ENCODE measurements at regions not wholly inside any gene's neighbourhood (a gene's known extent, or its start where the extent isn't known, plus 50 kb on each side); places are given as distances from the start of the nearest gene placed in this dataset.

DNA sequence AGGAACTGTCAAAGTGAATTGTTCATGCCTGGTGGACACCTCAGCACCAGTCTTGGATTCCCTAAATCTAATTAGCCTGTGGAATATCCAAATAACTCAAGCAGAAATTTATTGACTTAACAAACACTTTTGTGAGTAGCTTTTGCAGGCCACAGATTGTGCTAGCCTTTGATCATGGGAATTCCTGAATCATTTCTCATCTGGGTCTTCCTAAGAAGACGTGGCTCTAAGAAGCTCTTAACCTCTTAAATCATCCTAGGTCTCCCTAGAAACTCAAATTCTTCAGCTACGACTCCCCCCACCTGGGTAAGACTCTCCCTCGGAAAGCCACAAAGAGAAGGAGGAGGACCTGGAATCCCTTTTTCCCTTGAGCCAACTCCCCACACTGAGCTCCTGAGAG lies 53.8 kb upstream of the PSEN2 start:
- peak in 1 of 2 experiments; percentile 34 for DNase-seq

DNA sequence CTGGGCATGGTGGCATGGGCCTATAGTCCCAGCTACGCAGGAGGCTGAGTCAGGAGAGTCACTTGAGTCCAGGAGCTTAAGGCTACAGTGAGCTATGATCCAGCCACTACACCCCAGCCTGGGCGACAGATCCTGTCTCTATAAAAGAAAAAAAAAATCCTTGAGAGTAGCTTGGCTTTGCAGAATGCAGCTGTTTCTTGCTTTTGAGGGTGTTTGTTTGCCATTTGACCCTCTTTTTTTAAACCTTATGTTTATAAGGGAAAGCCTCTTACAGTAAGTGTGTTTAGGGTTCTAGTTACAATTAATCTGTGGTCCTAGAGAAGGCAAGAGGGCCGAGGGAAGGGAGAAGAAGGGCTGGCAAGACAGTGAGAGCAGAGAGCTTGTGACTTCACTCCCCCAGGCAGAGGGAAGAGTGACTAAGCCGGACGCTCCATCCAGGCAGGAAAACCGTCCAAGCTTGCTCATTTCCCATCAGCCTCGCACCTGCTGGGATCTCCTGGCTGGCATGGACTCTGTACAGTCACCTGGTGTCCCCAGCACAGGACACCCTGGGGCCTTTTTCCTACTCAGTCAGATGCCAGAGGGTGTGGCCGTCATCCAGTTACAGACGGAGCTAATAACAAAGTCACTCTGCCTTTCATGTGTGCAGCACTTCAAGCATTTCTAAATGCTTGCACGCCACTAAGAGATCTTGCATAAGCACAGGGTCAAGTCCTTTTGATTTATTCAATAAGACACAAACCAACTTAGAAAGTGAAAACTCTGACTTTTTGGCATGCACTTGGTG lies 55.5 kb upstream of the PSEN2 start:
- peak; percentile 69 to 80 for DNase-seq

DNA sequence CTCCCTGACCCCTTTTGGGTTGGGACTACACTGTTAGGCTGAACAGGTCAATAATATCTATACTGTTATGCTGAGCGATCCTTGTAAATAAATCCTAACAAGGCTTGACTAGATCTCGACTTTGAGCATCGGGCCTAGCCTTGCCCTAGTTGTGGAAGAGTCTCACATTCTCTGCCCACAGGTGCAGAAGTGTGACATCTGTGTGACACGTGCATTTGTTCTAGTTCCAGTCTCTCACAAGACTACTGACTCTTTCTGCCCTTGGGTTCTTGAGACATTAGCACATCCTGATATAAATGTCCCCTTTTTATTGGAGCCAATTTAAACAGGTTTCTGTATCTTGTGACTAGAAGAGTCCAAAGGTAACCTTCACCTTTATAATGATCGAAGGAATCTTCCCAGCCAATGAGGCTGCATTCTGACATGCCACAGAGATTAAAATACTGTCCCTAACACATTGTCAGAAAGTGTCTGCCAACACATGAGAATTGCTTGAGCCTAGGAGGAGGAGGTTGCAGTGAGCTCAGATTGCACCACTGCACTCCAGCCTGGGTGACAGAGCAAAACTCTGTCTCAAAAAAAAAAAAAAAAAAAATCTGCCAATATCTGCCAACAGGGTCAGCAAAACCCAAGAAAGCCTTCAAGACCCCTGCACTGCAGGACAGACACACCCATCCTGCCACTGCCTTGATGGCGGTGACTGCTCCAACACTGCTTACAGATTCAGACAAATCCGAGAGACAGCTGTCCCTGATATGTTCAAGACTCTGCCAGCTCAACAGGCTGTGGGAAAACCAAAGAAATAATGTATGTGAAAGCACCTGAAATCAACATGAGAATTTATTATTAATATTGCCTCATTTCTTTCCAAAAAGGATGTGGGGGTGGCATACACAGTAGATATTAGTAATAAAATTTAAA lies 56.5 kb upstream of the PSEN2 start:
- no peak for DNase-seq

DNA sequence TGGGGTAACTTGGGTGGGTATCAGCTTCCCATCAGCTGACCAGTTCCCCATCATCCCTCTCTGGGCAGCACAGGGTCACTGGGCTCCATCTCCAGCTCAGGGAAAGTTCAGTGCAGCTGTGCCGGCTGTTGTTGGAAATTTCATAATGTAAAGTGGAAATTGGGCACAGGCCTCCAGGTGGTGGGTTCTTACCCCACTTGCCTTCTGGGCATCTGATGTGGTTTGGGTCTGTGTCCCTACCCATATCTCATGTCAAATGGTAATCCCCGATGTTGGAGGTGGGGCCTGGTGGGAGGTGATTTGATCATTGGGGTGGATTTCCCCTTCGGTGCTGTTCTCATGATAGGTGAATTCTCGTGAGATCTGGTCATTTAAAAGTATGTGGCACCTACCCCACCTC lies 59.7 kb upstream of the PSEN2 start:
- DNase-seq: no peak

DNA sequence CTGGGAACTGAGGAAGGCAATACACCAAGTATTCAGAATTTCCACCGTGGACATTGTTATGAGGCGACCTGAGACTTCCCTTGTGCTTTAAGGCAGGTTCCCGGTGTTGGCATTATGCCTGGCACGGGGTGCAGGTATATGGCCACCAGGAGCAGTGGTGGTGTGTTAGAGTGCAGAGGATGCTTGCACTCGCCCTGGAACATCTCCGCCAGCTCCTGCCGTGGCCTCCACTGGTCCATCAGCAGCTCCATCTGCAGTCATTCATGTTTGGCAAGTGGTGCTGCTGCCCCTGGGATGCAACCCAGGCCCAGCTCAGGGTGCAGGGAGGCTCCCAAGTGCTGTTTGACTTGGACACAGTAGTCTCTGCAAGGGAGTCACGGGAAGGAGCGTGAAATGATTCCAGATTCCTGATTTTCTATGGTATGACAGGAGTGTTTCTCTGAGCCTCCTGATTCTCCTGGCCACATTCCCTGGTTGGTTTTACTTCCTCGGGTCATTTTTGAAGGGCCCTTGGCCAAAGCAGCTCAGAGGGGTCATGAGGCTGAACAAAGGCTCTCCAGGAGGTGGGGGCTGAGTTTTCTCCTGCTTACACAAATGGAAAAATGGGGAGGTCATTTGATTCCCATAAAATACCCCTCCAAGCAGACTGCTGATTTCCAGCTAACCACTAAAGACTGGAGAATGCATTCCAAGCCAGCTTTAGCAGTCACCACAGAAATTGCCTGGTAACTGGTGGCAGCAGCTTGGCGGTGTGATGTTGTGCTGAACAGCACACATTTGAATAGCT lies 60.4 kb upstream of the PSEN2 start:
- no peak for DNase-seq

DNA sequence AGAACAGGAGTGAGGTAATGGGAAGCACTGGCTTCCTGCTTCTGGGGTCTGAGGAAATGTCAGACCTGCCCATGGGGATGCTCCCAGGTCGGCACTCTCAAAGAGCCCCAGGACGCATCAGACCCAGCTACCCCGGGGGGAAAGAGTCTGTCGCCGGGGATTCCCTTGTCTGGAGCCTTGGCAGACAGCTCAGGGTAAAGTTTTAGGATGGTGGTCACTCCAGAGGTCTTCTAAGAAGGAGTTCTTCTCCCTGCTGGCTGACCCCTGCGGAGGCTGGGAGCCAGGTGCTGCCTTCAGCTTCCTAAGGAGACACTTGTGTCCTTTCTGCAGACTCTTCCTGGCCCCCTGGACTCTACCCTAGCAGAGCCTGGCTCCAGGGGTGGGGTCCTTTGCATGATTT lies 61.9 kb upstream of the PSEN2 start:
- DNase-seq: no peak

DNA sequence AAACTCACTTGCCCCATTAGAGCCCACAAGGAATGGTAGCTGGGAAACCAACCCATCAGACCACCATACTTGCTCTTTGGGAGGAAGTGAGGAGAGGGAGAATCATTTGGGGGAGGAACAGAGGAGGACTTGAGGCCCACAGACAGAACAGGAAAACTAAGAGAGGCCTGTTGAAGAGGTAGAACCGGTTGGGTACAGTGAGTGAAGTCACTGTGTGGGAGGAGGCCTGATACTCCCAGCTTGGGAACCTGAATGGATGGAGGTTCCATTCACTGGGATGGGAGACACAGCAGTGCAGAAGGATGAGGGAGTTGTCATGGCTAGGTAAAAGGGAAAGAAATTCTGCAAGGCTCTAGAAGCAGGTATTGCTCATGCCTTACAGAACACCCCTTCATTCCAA lies 63.4 kb upstream of the PSEN2 start:
- DNase-seq: no peak

DNA sequence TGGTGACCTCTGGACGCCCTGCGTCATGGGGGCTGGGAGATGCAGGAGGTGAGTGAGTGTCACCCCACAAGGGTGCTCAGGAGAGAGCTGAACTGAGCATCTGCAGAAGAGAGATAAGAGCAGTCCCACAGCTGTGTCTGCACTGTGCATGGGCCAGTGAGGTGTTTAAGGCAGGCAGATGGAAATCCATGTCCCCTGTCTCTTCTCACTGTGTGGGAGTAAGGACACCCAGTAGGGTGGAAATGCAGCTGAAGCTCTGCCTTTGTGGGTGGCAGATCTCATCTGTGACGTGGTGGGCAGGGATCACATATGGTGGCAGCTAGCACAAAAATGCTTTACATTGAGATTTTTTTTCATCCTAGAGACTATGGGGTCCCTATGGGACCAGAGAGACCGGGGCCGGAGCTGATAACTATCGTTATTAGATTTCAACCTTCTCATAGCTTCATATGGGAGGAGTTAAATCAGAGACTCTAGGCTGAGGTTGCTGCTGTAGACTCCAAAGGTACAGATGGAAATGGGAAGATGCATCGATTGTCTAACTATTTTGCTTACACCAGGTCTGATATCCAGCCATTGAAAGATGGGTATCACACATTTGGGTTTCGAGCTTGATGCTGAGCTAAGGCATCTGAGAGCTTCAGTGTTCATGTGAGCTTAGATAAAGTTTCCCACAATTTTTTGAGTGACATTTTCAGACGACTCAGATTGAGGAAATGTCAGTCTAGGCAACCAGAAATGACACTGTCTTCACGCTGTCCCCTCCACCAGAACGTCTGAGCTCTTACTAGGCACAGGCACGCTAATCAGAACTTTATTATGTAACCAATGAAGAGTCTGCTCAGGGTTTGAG lies 65.3 kb upstream of the PSEN2 start:
- DNase-seq: no peak

DNA sequence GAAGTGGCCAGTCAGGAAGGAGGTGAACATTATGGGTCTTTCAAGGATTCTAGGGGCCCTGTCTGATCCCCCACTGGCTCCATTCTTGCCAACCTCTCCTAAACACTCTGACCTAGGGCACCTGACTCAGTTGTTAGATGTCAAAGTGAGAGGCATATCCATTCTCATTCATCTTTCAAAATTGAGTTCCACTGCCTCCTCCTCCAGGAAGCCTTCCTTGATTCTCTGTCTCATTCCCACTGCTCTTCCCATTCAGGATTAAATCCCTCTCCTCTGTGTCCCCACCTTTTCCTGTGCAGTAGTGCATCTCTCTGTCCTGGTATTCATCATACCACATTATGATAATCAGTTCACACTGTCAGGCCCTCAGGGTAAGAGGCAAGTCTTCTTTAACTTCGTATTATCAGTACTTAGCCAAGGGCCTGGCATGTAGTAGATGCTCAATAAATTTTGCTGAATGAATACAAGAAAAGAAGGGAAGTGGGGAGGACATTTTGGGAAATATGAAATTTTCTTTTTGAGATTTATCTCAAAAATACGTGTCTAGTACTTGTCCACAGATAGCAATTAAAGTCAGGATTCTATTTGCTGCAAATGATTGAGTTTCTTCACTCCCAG lies 61.8 kb upstream of the ITPKB start:
- no peak for DNase-seq

DNA sequence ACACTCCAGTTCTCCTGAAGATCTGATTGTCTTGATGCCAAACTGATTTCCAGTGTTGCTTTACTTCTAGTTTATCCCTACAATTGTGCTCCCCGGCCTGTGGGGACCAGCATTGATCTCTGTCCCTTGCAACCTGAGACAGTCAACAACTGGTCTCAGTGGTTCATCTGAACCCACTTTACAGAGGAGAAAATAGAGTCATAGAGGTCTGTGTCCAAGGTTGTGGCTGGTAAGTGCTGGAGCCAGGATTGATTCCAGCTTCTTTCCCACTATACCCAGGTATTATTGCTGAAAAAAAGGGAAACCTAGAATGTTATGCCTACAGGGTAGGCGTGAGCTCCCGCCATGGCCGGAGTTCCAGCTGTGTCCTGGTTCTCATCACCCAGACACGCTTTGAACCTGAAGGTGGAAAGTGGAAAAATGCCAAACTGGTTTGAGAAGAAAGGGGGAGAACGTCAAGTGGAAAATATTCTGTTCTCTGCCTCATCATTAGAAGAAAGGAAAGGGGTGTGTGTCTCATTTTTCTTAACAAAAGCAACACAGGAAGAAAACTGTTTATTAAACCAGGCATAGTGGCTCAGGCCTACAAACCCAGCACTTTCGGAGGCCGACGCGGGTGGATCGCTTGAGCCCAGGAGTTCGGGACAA lies 60.7 kb upstream of the ITPKB start:
- DNase-seq: no peak

DNA sequence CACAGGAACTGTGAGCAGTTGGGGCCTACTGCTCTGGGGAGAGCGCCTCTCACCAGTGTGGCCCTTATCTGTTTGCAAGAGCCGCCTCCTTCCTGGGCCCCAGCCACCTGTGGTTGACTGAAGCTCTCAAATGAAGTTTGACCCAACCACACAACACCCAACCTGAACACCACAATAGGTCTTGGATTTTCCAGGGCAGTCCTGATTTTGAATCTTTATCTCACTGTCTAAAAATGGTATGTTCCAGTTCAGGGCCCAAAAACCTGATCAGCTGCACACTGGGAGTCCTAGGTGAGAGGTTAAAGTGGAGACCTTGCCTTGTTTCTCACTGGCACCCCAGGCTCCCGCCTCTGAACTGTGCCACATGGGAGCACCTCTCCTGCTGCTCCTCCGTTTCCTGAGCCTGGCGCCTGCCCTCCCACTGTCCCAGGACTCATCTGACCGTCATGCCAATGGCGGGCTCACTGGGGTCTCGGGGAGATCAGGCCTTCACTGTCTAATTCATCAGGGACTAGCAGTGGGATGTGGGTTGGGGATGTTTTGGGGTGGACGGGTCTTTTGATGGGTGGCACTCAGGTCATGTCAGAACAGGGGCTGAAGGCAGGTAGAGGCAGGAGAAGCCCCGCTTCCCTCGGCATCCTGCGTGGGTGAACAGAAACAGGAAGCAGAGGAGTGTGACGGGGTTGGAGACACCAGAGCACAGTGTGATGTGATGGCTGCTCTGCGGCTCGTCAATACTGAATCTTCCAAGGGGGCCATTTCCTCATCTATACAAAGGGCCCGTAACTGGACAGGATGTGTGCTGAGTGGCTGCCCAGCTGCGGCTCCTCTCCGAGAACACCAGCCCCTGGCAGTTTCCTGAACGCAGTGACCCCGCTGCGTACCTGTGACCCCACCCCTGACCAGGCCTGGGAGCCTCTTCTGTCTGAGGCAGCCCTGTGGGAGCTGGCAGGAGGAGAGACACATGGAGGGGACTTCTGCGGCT lies 59.6 kb upstream of the ITPKB start:
- DNase-seq: no peak

DNA sequence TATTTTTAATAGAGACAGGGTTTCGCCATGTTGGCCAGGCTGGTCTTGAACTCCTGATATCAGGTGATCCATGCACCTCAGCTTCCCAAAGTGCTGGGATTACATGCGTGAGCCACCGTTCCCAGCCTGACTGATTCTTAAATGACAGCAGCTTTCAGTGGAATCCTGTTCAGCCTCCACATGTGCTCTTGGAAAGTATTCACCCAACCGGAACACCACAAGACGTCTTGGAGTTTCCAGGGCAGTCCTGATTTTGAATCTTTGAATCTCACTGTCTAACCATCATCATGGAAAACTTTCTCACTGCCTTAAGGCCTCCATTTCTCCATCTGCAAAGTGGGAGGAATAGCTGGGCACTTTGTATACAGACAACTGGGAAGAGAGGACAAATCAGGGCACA lies 58.1 kb upstream of the ITPKB start:
- no peak for DNase-seq

DNA sequence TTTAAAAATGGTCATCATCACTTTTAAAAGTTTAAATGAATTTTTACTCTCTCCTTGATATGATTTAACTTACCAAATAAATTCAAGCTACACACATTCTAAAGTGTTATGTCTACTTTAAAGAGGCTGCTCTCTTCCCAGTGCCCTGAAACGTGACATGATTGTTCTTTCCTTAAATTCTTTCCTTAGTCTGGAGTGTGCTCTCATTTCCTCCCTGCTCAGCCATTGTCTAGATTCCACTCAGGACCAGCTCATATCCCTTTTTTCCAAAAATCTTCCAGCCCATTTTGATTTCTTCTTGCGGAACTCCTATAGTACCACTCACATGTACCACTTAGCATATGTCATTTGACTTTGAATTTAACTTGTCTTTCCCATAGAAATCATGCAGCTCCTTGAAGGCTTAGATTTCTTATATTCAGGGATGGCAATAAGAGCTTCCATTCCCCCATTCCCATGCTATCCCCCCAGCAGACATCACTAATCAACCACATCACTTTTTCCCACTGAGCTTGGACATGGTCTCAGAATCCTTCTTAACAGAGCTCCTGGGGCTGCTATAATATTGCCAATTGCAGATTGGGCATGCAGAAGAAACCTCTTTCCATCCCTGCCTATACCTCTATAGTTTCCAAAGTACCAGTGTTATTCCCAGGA lies 54.7 kb upstream of the ITPKB start:
- DNase-seq: no peak

DNA sequence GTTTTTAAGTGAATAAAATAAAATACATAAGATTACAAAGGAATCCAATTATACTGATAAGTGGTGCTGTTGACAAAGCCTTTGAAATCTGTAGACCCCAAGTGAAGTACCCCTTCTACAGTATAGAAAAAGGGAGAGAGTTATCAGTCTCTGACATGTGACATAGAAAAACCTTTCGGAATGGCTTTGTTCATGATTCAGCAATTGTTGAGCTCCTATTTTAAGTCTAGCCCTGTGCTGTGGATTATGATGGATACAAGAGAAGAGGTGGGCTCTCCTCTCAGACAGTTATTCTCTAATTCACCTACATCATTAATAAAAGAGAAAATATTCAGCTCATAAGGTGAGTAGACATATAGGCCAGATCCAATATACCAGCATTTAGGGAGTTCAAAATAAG lies 53.3 kb upstream of the ITPKB start:
- no peak for DNase-seq

DNA sequence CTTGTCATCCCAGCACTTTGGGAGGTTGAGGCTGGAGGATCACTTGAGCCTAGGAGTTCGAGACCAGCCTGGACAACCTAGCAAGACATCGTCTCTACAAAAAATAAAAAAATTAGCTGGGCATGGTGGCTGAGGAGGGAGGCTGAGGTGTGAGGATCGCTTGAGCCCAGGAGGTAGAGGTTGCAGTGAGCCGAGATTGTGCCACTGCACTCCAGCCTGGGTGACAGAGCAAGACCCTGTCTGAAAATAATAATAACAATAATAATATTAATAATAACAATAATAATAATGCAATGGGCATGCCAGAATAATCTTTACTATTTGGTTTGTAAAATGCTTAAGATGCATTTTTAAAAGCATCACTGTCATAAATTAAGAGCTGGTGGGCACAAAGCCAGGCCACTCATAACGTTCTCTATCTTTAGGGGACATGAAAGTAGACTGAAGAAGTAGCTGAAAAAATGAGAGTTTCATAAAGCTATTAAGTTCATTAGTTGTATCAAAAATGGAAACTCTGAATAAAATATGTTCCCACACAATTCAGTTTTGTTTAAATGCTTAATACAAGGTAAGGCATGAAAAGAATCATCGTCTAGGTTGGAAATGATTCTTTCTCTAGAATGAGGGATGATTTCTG lies 51.6 kb upstream of the ITPKB start:
- DNase-seq: no peak

DNA sequence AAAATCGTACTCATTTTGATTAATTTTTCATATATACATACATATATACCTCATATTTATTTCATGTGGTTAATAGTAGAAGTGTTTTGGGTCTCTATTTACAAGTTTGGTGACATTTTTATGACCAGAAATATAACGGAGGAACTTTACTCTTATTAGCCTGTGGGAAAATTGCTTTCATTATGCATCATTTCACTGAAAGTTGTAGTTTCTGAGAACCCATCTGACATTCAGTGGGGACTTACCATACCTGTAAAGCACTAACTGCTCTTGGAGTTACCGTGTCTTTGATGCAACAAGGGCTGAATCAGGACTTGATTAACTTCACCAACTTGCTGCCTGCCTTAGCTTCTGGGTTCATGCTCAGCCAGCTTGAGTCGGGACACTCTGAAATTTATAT lies 49.9 kb upstream of the ITPKB start:
- no peak for DNase-seq
